Activated CD8-positive, alpha-beta T cell treated with anti-CD3 and anti-CD28 coated beads for 36 hours (primary cell): ENCODE measurements at regions not wholly inside any gene's neighbourhood (a gene's known extent, or its start where the extent isn't known, plus 50 kb on each side); places are given as distances from the start of the nearest gene placed in this dataset.
"Not testable (repeated sequence)": the region's sequence is repeated elsewhere in the genome, so short reads cannot be mapped to it uniquely, and the experiment has no call there.

Experiments
- ATAC-seq: fragments of 200-7000 bp; cut with Tn5 transposase; one replicate; pipeline ENCODE4 v1.10.0; 2021; ENCODE audit warnings: mild to moderate bottlenecking, moderate library complexity
- CTCF ChIA-PET: fragments of 350-600 bp; sonication (Branson Sonifier 250); formaldehyde crosslinking; loops from one replicate; lab custom pipeline; 2021; ENCODE audit warnings: antibody characterized with exemption; lab: Charles Lee
- POLR2A ChIA-PET: fragments of 350-600 bp; sonication (Branson Sonifier 250); formaldehyde crosslinking; loops from one replicate; lab custom pipeline; 2021; ENCODE audit warnings: antibody characterized with exemption; lab: Charles Lee
- DNase-seq: peaks from one replicate; pipeline ENCODE4 v3.0.0-alpha.2; 2020
- H3K27ac Mint-ChIP-seq: one replicate; pipeline ENCODE4 v1.8.0; 2021; ENCODE audit warnings: mild to moderate bottlenecking, mixed read lengths
- H3K27me3 Mint-ChIP-seq: one replicate; pipeline ENCODE4 v1.8.0; 2021; ENCODE audit warnings: mixed read lengths
- H3K36me3 Mint-ChIP-seq: one replicate; pipeline ENCODE4 v1.8.0; 2021; ENCODE audit warnings: low read depth, mixed read lengths
- H3K4me1 Mint-ChIP-seq: one replicate; pipeline ENCODE4 v1.8.0; 2021; ENCODE audit warnings: low read depth, mixed read lengths
- H3K4me3 Mint-ChIP-seq: one replicate; pipeline ENCODE4 v1.8.0; 2021; ENCODE audit warnings: mild to moderate bottlenecking, moderate library complexity, mixed read lengths
- H3K9me3 Mint-ChIP-seq: one replicate; pipeline ENCODE4 v1.8.0; 2021; ENCODE audit warnings: mixed read lengths
- intact Hi-C: fragments of 100-400 bp; cut with micrococcal nuclease; formaldehyde crosslinking; loops from one replicate; pipeline ENCODE4 v1.10.0; 2022
- TF ChIP-seq, protein P1 (sequence below): fragments of 200-600 bp; IDR thresholded peaks from one replicate; pipeline ENCODE4 v1.8.0; 2022; ENCODE audit warnings: antibody characterized with exemption, mild to moderate bottlenecking

GRCh38 chr3:155995525-155996370 lies 124.6 kb upstream of the KCNAB1 start:
- Mint-ChIP-seq H3K4me1 (no peaks in the 10 kb centered on the region), H3K36me3 (no peaks in the 10 kb centered on the region), H3K4me3 (no peak overlapping the region), H3K9me3 (peaks cover 12% of the 10 kb centered on the region), H3K27me3 (peaks cover 2% of the 10 kb centered on the region), H3K27ac (no peak overlapping the region)
- TF ChIP-seq, protein P1, sequence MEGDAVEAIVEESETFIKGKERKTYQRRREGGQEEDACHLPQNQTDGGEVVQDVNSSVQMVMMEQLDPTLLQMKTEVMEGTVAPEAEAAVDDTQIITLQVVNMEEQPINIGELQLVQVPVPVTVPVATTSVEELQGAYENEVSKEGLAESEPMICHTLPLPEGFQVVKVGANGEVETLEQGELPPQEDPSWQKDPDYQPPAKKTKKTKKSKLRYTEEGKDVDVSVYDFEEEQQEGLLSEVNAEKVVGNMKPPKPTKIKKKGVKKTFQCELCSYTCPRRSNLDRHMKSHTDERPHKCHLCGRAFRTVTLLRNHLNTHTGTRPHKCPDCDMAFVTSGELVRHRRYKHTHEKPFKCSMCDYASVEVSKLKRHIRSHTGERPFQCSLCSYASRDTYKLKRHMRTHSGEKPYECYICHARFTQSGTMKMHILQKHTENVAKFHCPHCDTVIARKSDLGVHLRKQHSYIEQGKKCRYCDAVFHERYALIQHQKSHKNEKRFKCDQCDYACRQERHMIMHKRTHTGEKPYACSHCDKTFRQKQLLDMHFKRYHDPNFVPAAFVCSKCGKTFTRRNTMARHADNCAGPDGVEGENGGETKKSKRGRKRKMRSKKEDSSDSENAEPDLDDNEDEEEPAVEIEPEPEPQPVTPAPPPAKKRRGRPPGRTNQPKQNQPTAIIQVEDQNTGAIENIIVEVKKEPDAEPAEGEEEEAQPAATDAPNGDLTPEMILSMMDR: peak; percentile 54
- DNase-seq: no peak
- ATAC-seq: peak; percentile 53
- POLR2A ChIA-PET: no interaction called here
- CTCF ChIA-PET: no interaction called here
- intact Hi-C loops: no loop called here

- POLR2A ChIA-PET: no interaction called here
- no peaks in the 10 kb centered on the region for H3K4me1 Mint-ChIP-seq
- DNase-seq (no peak), ATAC-seq (no peak)
- peaks cover 2% of the 10 kb centered on the region for H3K27me3 Mint-ChIP-seq
- intact Hi-C loops: no loop called here
- H3K9me3 Mint-ChIP-seq: peaks cover 12% of the 10 kb centered on the region
- H3K27ac Mint-ChIP-seq: no peak overlapping the region
- no peaks in the 10 kb centered on the region for H3K36me3 Mint-ChIP-seq
- TF ChIP-seq, protein P1: no peak
- CTCF ChIA-PET: no interaction called here
- H3K4me3 Mint-ChIP-seq: no peak overlapping the region
These were observed 123.5 kb upstream of the KCNAB1 start for GRCh38 chr3:155996882-155997281.

DNA sequence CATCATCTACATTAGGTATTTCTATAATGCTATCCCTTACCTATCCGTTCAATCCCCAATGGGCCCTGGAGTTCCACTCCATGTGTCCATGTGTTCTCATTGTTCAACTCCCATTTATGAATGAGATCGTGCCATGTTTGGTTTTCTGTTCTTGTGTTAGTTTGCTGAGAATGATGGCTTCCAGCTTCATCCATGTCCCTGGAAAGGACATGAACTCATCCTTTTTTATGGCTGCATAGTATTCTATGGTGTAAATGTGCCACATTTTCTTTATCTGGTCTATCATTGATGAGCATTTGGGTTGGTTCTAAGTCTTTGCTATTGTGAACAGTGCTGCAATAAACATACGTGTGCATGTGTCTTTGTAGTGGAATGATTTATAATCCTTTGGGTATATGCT lies 122.2 kb upstream of the KCNAB1 start:
- intact Hi-C loops, CTCF ChIA-PET, H3K27me3 Mint-ChIP-seq, H3K4me3 Mint-ChIP-seq, DNase-seq, ATAC-seq, H3K27ac Mint-ChIP-seq, H3K4me1 Mint-ChIP-seq, POLR2A ChIA-PET, H3K36me3 Mint-ChIP-seq: not testable (repeated sequence)
- peaks cover 12% of the 10 kb centered on the region for H3K9me3 Mint-ChIP-seq

DNA sequence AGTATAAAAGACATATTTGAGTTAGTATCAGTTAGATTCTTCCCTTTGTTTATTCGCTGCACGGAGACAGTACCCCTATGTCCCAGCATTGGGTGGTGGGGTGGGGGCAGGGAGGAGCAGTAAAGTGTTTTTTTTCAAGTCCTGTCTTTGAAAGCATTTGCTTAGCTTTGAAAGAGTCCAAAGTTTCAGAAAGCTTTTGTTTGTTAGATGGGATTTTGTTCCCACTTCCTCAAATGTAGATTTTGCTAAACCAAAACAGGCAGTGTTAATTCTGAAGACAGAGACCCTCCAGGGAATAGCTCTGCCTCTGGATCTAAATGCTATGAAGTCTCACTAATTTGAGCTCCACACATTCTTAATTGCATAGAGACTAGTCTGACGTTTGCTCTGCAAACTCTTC lies 114.6 kb upstream of the KCNAB1 start:
- intact Hi-C loops: no loop called here
- TF ChIP-seq, protein P1: no peak
- ATAC-seq (no peak), DNase-seq (no peak)
- no peak overlapping the region for H3K4me3 Mint-ChIP-seq
- H3K4me1 Mint-ChIP-seq: no peaks in the 10 kb centered on the region
- H3K27me3 Mint-ChIP-seq: peaks cover 12% of the 10 kb centered on the region
- no peaks in the 10 kb centered on the region for H3K9me3 Mint-ChIP-seq
- no peak overlapping the region for H3K27ac Mint-ChIP-seq
- POLR2A ChIA-PET: no interaction called here
- CTCF ChIA-PET: no interaction called here
- H3K36me3 Mint-ChIP-seq: no peaks in the 10 kb centered on the region

- intact Hi-C loops: no loop called here
- TF ChIP-seq, protein P1: no peak
- peak; percentile 14 for DNase-seq
- ATAC-seq: no peak
- ChIA-PET CTCF (interaction anchor here (0.7 to 1.7 kb wide), 5 partner anchors 9 to 366 kb away, joined by 3 to 7 read pairs (median 4); no protein-coding TSS in a partner anchor), POLR2A (no interaction called here)
- Mint-ChIP-seq H3K4me1 (no peaks in the 10 kb centered on the region), H3K36me3 (no peaks in the 10 kb centered on the region), H3K4me3 (no peak overlapping the region), H3K9me3 (no peaks in the 10 kb centered on the region), H3K27me3 (peaks cover 12% of the 10 kb centered on the region), H3K27ac (no peak overlapping the region)
These were observed 109.5 kb upstream of the KCNAB1 start for GRCh38 chr3:156010829-156011228.
